MM.1S (cell line): ENCODE measurements at regions not wholly inside any gene's neighbourhood (a gene's known extent, or its start where the extent isn't known, plus 50 kb on each side); places are given as distances from the start of the nearest gene placed in this dataset.

Experiments used
- DNase-seq: peaks from one replicate; pipeline ENCODE4 v3.0.0-alpha.2; 2015
- H2AFZ ChIP-seq: fragments of 300-600 bp; sonication (generic); 2 replicates; pipeline ENCODE4 v1.6.0; 2016; ENCODE audit warnings: antibody characterized with exemption, low read length
- H3F3A ChIP-seq: fragments of 300-600 bp; sonication (generic); 2 replicates; pipeline ENCODE4 v1.6.1; 2016; ENCODE audit warnings: mild to moderate bottlenecking, antibody characterized with exemption, low read length, moderate library complexity, mixed read lengths; ENCODE audit not compliant: insufficient read depth
- H3K27ac ChIP-seq: fragments of 300-600 bp; sonication (generic); 2 replicates; pipeline ENCODE4 v1.5.1; 2016; ENCODE audit warnings: mild to moderate bottlenecking, low read length
- H3K27me3 ChIP-seq: fragments of 300-600 bp; sonication (generic); replicated peaks from 2 replicates; pipeline ENCODE4 v1.6.0; 2016; ENCODE audit warnings: low read length; ENCODE audit not compliant: insufficient read depth
- H3K36me3 ChIP-seq: fragments of 300-600 bp; sonication (generic); replicated peaks from 2 replicates; pipeline ENCODE4 v1.6.1; 2016; ENCODE audit warnings: mild to moderate bottlenecking, low read length, mixed read lengths; ENCODE audit not compliant: insufficient read depth
- H3K4me1 ChIP-seq: fragments of 300-600 bp; sonication (generic); 2 replicates; pipeline ENCODE4 v1.6.1; 2016; ENCODE audit warnings: low read length, mixed read lengths
- H3K4me2 ChIP-seq: fragments of 300-600 bp; sonication (generic); 2 replicates; pipeline ENCODE4 v1.6.0; 2016; ENCODE audit warnings: low read depth, low read length
- H3K4me3 ChIP-seq: fragments of 300-600 bp; sonication (generic); 2 replicates; pipeline ENCODE4 v1.5.1; 2016; ENCODE audit warnings: low read length, mixed read lengths
- H3K79me2 ChIP-seq: fragments of 300-600 bp; sonication (generic); 2 replicates; pipeline ENCODE4 v1.6.1; 2016; ENCODE audit warnings: mixed run types, low read length, mixed read lengths
- H3K9ac ChIP-seq: fragments of 300-600 bp; sonication (generic); 2 replicates; pipeline ENCODE4 v1.6.1; 2016; ENCODE audit warnings: low read length, mixed read lengths
- H3K9me2 ChIP-seq: fragments of 300-600 bp; sonication (generic); replicated peaks from 2 replicates; pipeline ENCODE4 v1.6.1; 2016; ENCODE audit warnings: mild to moderate bottlenecking, low read length, mixed read lengths; ENCODE audit not compliant: insufficient read depth
- H3K9me3 ChIP-seq: fragments of 300-600 bp; sonication (generic); replicated peaks from 2 replicates; pipeline ENCODE4 v1.6.1; 2016; ENCODE audit warnings: mild to moderate bottlenecking, low read length, mixed read lengths; ENCODE audit not compliant: insufficient read depth
- H4K20me1 ChIP-seq: fragments of 300-600 bp; sonication (generic); 2 replicates; pipeline ENCODE4 v1.6.1; 2016; ENCODE audit warnings: mild to moderate bottlenecking, low read length, moderate library complexity, mixed read lengths; ENCODE audit not compliant: insufficient read depth
- CTCF ChIP-seq: fragments of 300-600 bp; sonication (generic); IDR thresholded peaks from 2 replicates; pipeline ENCODE4 v1.5.1; 2016; ENCODE audit warnings: antibody characterized with exemption, low read length, mixed read lengths
- EZH2 ChIP-seq: fragments of 300-600 bp; sonication (generic); optimal IDR thresholded peaks from 2 replicates; pipeline ENCODE3; 2017; ENCODE audit warnings: low read depth, mild to moderate bottlenecking, antibody characterized with exemption, low read length, mixed read lengths
- EZH2phosphoT487 ChIP-seq: fragments of 300-600 bp; sonication (generic); IDR thresholded peaks from 2 replicates; pipeline ENCODE4 v1.6.1; 2018; ENCODE audit warnings: antibody characterized with exemption, low read length

- H3K36me3 ChIP-seq, result no peaks in the 10 kb centered on the region
- H3K4me2 ChIP-seq, result no peak overlapping the region
- no peaks in the 10 kb centered on the region for H3K4me1 ChIP-seq
- no peak for DNase-seq
- no peaks in the 10 kb centered on the region for H3K27me3 ChIP-seq
- TF ChIP-seq EZH2phosphoT487 (no peak), CTCF (no peak), EZH2 (no peak)
- no peaks in the 10 kb centered on the region for H3K9me2 ChIP-seq
- H3K9me3 ChIP-seq, result no peaks in the 10 kb centered on the region
- no peaks in the 10 kb centered on the region for H3K79me2 ChIP-seq
- no peak overlapping the region for H3K4me3 ChIP-seq
- no peaks in the 10 kb centered on the region for H4K20me1 ChIP-seq
- no peaks in the 10 kb centered on the region for H3F3A ChIP-seq
- H3K27ac ChIP-seq, result no peak overlapping the region
- H2AFZ ChIP-seq, result no peak overlapping the region
- no peak overlapping the region for H3K9ac ChIP-seq
Measured at GRCh38 chr6:153780011-153780410, 259.0 kb upstream of the OPRM1 start.

DNA sequence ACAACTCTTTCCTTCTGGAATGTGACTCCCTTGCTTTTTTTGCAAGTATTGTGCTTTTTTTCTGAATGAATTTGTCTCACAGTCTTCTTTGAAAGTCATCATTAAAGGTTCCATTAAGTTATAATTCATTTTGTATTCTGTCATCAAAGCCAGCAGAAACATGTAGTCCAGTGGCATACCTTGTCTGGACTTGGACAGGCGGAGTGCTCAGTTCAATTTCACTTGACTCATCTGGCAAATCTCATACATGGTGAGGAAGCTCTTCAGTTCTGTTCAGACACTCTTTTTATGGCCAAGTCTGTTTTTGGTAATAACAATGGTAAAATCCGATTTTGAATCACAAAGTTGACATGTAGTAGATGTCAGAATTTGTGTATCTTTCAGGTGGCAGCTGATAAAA is 260.8 kb upstream of the OPRM1 start:
- no peaks in the 10 kb centered on the region for H3K9me2 ChIP-seq
- H3K79me2 ChIP-seq, result no peaks in the 10 kb centered on the region
- H3K27me3 ChIP-seq, result no peaks in the 10 kb centered on the region
- H3K27ac ChIP-seq, result no peak overlapping the region
- TF ChIP-seq EZH2, result no peak
- TF ChIP-seq EZH2phosphoT487, result no peak
- no peak for TF ChIP-seq CTCF
- no peak overlapping the region for H3K4me3 ChIP-seq
- no peak overlapping the region for H3K4me2 ChIP-seq
- H3F3A ChIP-seq, result no peaks in the 10 kb centered on the region
- H2AFZ ChIP-seq, result no peak overlapping the region
- H4K20me1 ChIP-seq, result no peaks in the 10 kb centered on the region
- no peaks in the 10 kb centered on the region for H3K36me3 ChIP-seq
- no peak for DNase-seq
- H3K9ac ChIP-seq, result no peak overlapping the region
- H3K4me1 ChIP-seq, result no peaks in the 10 kb centered on the region
- H3K9me3 ChIP-seq, result no peaks in the 10 kb centered on the region

- Histone ChIP-seq H3F3A (no peaks in the 10 kb centered on the region), H3K4me3 (no peak overlapping the region), H3K27me3 (no peaks in the 10 kb centered on the region), H3K4me2 (no peak overlapping the region), H3K79me2 (no peaks in the 10 kb centered on the region), H3K9me2 (no peaks in the 10 kb centered on the region), H4K20me1 (no peaks in the 10 kb centered on the region), H3K36me3 (no peaks in the 10 kb centered on the region), H3K9me3 (no peaks in the 10 kb centered on the region), H3K4me1 (no peaks in the 10 kb centered on the region), H3K27ac (no peak overlapping the region), H2AFZ (no peak overlapping the region), H3K9ac (no peak overlapping the region)
- TF ChIP-seq CTCF (no peak), EZH2phosphoT487 (no peak), EZH2 (no peak)
- DNase-seq, result no peak
Measured at GRCh38 chr6:153771577-153771976, 267.5 kb upstream of the OPRM1 start.
